Suppressor macrophage treated with lipopolysaccharide for 4 hours (primary cell): ENCODE measurements at regions not wholly inside any gene's neighbourhood (a gene's known extent, or its start where the extent isn't known, plus 50 kb on each side); places are given as distances from the start of the nearest gene placed in this dataset.
"Not testable (repeated sequence)": the region's sequence is repeated elsewhere in the genome, so short reads cannot be mapped to it uniquely, and the experiment has no call there.

Experiments used
- DNase-seq: peaks from one replicate; pipeline ENCODE4 v3.0.0-alpha.2; 2020

DNA sequence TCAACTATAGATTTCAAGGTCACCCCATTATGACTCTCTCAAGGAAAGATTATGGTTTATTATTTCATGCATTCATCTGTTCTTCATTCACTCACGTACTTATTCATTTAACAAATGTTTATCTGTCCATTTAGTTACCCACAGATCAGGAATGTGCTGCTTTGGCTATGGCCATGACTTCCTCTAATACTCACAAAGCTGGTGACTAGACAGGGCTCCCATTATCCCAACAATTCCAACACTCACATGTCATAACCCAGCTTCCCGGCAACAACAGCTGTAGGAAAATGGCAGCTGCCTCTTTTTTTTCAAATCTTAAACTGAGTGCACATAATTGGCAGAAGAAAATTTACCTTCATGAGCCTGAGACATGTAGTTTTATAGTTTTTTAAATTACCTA, 190.8 kb upstream of the CCDC196 start:
- no peak for DNase-seq

DNA sequence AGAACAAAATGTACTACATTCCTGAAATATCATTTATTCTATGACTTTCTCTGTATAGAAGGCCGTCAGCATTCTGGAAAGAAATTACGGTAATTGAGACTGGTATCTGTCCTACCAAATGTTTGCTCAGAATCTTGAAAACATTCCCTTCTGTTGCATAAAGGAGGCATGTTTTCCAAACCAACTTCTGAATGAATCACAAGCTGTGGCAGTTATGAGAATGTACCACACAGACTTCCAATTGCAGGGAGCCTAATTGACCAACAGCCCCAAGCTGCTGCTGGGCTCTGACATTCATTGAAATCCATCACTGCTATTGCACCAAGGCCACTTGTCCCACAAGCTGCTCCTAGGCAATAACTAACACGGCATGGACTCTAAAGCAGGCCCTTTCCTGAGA, 185.3 kb upstream of the CCDC196 start:
- no peak for DNase-seq

DNA sequence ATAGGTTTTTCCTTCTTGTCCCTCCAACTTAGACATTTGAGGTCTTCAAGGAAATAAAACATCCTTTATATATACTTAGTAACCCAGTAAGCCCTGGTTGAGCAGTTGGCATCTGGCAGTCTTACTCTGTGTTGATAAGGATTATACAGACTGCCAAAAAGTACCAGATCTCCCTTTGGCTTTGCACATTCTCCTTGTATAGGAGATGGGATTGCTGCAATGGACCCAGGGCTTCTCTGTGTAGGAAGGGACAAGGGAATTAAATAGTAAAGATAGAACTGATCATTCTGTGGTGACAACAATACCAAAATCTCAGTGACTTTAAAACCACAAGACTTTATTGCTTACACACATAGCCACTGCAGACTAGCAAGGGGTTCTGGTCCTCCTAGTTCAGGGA, 180.1 kb upstream of the CCDC196 start:
- DNase-seq, result no peak

DNA sequence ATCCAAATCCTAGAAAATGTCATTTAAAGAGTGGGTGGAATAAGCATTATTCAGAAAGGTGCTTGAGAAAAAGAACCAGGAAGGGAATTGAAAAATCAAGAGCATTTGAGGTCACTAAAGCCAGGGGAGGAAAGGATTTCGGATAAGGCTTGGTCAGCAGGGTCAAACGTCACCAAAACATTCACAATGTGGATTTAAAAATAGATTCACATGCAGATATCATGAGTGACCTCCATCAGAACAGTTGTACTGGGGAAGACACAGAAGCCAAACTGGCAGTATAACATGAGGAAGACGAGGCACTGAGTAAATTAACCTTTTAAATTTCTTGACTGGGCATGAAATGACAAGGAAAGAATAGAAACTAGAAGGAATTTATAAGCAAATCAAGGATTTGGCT, 175.1 kb upstream of the CCDC196 start:
- DNase-seq, result no peak

GRCh38 chr14:66311990-66312389, 174.2 kb upstream of the CCDC196 start:
- no peak for DNase-seq

DNA sequence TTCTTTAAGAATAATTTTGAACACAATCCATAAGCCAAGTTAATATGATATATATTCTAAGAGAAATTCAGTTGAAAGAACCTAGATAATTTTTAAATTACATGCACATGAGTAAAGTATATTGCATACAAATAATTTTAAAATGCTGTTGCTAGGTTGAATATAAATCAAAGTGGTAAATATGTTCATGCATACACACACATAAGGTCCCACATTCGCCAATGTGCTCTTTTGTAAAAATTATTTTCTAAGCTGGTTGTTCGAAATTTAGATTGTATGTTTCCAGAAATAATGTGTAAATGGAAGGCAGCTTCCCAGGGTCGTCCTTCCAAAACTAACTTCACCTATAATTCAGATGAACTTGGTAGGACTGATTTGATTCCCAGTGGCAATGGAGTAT, 173.7 kb upstream of the CCDC196 start:
- no peak for DNase-seq

- no peak for DNase-seq
Observed at GRCh38 chr14:66315098-66315497, 171.1 kb upstream of the CCDC196 start.

- DNase-seq, result no peak
Observed at GRCh38 chr14:66315548-66315947, 170.6 kb upstream of the CCDC196 start.

- DNase-seq, result no peak
Observed at GRCh38 chr14:66322564-66322963, 163.6 kb upstream of the CCDC196 start.

DNA sequence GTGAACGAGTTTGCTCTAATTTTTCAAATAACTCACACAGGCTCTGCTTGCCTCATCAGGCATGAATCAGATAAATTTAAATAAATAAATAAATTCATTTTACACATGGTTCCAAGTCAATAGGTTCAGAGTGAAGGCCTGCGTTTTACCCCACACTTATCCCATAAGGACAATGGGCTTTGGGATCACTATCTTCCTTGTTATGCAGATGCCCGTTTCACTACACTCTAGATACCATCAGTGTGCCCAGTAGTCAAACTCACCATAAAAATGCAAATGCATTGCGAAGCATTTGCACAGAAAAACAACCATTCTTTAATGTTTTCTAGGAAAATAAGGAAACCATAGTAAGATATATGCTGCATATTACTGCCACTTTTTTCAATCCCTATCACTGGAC, 155.9 kb upstream of the CCDC196 start:
- DNase-seq, result no peak

- DNase-seq, result no peak
Observed at GRCh38 chr14:66330916-66331315, 155.3 kb upstream of the CCDC196 start.

- DNase-seq, result not testable (repeated sequence)
Observed at GRCh38 chr14:66333293-66333692, 152.9 kb upstream of the CCDC196 start.

GRCh38 chr14:66341239-66341638, 144.9 kb upstream of the CCDC196 start:
- DNase-seq, result no peak

DNA sequence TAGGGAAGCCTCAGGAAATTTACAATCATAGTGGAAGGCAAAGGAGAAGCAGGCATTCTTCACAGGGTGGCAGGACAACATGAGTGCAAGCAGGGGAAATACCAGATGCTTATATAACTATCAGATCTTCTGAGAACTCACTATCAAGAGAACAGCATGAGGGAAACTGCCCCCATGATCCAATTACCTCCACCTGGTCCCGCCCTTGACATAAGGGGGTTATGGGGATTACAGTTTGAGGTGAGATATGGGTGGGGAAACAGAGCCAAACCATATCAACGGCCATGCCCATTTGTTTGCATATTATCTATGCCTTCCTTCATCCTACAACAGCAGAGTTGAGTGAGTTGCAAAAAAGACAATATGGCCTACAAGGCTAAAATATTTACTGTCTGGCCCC, 140.2 kb upstream of the CCDC196 start:
- no peak for DNase-seq

DNA sequence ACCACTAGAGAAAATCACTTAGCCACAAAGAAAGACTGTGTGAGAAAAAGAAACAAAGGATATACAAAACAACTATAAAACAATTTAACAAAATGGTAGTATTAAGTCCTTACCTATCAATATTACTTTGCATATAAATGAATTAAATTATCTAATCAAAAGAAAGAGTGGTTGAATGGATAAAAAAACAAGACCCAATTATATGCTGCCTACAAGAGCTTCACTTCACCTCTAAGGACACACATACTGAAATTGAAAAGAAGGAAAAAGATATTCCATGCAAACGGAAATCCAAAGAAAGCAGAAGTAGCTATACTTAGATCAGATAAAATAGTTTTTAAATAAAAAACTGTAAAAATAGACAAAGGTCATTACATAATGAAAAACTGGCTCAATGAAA, 134.9 kb upstream of the CCDC196 start:
- no peak for DNase-seq

DNA sequence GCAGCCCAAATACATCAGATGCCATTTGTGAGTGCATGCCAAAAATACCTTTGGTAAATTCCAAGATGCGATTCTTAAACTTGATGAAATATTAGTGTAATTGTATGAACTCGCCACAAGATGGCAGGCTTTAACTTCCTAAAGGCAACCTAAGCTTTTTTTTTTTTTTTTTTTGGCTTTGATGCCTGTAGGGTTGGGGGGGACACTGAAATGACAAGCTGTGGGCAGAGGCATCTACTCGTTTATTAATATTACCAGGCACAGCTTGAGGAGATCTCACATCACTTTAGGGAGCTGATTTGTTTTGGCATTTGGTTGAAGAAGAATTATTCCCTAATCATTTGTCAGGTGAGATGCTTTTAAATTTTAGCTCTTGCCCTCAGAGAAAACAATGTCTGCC, 126.7 kb upstream of the CCDC196 start:
- DNase-seq, result peak; percentile 62

GRCh38 chr14:66360366-66360926, 125.7 kb upstream of the CCDC196 start:
- DNase-seq, result no peak

- DNase-seq, result no peak
Observed at GRCh38 chr14:66361013-66361412, 125.2 kb upstream of the CCDC196 start.

DNA sequence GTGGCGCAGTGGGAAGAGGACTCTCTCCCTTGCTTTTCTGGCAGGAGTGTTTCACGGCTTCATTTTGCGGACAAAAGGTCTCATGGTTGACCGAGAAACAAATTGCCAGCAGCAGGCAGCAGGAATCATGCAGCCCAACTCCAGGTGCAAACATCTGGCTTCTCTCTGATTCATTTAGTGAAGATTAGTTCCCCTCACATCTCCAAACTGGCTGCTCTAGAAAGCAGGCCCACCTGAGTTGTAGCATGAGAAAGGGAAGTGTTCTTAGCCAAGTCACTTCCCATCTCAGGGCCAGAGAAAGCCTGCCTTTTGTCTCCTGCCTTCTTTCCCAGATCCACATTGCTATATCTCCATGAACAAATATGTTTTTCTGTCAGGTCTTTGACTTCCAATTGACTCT, 120.8 kb upstream of the CCDC196 start:
- no peak for DNase-seq

DNA sequence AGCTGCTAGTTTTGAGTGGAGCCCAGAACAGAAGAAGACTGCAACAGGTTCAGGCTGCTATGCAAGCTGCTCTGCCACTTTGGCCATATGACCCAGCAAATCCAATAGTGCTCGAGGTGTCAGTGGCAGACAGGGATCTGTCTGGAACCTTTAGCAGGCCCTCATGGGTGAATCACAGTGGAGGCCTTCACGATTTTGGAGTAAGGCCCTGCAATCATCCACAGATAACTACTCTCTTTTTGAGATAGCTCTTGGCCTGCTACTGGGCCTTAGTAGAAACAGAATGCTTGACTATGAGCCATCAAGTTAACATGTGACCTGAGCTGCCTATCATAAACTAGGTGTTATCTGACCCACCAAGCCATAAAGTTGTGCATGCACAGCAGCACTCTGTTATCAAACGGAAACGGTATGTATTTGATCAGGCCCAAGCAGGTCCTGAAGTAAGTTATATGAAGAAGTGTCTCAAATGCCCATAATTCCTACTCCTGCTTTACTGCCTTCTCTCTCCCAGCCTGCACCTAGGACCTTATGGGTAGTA, 116.9 kb upstream of the CCDC196 start:
- no peak for DNase-seq

DNA sequence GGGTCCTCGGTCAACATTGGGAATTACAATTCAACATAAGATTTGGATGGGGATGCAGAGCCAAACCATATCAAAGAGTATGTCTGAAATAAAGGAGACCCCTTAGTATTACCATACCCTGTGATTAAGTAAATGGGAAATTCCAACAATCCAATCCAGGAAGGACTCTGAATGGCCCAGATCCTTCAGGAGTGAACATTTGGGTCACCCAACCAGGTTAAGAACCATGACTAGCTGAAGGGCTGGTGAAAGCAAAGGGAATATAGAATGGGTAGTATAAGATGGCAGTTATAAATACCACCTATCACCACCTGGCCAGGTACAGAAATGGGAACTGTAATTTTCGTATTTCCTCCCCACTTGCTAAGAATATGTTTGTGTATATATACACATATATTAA, 114.4 kb upstream of the CCDC196 start:
- DNase-seq, result no peak

DNA sequence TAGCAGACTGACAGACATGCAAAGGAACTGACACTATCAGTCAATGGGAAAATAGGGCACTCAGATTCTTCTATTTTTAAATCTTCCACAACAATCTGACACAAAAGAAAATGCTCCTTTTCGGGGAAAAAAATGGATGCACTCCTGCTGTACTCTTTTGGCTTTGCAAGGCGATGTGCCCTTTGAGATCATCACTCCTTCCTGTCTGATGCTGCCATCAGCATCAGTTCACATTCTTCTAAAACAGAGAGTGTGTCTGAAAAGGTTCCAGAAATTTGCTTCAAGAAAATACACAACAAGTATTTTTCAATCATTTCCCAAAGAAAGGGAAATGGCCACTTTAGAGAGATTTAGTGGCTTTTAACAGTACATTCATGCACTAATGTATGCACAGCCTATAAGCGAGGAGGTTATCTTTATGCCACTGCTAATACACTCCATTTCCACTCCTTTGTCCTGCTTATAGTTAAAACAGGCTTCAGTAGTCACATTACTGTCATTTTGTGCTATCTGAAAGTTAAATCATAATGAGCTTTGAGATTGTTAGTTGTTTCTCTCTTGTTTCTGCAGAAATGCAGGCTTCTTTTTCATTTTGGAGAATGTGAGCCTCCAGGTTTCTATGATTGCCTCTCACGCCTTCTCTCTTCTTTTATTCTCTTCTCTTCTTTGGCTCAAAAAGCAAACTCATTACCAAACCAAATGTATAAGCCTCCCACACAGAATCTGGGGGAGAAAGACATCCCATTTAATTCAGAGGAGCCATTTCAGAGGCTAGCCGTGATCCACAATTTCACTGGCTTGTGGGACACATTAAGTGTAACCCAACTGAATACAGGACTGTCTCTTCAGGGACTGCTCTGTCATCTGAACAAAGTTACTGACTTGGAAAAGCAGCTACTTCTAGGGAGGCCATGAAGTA, 110.9 kb upstream of the CCDC196 start:
- DNase-seq, result no peak

DNA sequence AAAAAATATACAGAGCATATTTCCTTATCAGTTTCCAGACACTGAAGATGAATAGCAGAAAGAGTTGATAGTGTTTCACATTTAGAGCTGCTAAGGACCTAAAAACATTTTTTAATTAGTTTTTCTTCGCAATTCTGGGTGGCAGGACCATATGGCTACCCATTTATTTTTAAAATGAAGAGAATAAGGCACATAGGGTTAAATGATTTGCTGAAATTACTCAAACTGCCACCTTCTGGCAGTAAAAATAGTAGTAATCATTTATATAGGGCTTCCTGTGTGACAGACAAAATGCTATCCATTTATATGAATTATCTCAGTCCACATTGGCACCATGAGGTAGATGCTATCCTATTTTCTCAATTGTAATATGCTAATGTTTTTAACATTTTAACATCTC, 108.6 kb upstream of the CCDC196 start:
- no peak for DNase-seq

DNA sequence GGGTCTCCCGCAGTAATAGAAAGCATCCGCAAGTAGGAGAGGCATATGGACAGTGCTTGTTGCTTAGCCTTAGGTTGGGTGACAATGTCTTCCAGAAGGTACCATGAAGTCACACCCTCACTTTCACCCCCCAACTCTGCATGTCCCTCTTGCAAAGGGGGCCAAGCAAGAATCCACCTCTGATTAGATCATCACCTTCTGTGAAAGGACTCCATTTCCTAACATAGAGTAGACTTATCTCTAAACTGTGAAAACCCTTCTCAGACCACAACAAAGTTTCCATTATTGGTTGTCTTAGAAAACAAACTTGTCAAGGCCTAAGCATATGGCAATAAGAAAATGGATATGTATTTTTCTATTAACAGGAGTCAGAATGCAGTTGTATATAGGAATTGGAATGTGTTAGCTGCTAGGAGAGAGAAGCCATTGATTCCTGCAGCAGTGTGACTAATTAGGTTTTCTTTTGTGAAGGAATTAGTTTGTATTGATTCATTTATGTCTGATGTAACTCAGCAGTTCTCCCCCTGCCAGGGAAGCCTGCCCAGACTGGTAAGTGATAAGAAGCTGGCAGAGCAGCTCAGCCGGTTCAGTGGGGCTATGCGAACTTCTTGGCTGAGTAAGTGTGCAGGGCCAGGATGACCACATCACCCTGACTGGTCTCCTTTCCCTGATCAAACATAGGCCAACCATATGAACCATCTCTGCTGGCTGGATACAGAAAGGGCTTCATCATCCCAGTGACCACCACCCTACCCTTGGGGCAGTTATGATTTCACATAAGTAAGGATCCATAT, 107.3 kb upstream of the CCDC196 start:
- DNase-seq, result no peak
